Spinal cord (tissue), 9 donors: ENCODE measurements at regions not wholly inside any gene's neighbourhood (a gene's known extent, or its start where the extent isn't known, plus 50 kb on each side); places are given as distances from the start of the nearest gene placed in this dataset.
"Not testable (repeated sequence)": the region's sequence is repeated elsewhere in the genome, so short reads cannot be mapped to it uniquely, and the experiment has no call there.

Experiments used
- DNase-seq, 6 donors: peaks; one replicate each; pipeline versions ENCODE4 v3.0.0 to v3.0.0-alpha.2; 2013 to 2015; ENCODE audit warnings: low spot score in 6 of 6, low read depth in 4 of 6
- H3K27ac ChIP-seq: one replicate; pipeline ENCODE4 v1.5.1; 2013; ENCODE audit warnings: low read depth, low read length, control low read depth
- H3K27me3 ChIP-seq: one replicate; pipeline ENCODE4 v1.6.1; 2013; ENCODE audit warnings: low read length; ENCODE audit not compliant: control insufficient read depth, insufficient read depth
- H3K36me3 ChIP-seq: one replicate; pipeline ENCODE4 v1.6.1; 2013; ENCODE audit warnings: low read length; ENCODE audit not compliant: control insufficient read depth, insufficient read depth
- H3K4me1 ChIP-seq: one replicate; pipeline ENCODE4 v1.6.1; 2013; ENCODE audit warnings: low read length; ENCODE audit not compliant: control insufficient read depth, insufficient read depth
- H3K4me3 ChIP-seq: one replicate; pipeline ENCODE4 v1.5.1; 2013; ENCODE audit warnings: low read depth, low read length, control low read depth
- H3K9me3 ChIP-seq: one replicate; pipeline ENCODE4 v1.6.1; 2013; ENCODE audit warnings: low read length; ENCODE audit not compliant: control insufficient read depth, insufficient read depth
- WGBS: methylation state at CpG from one replicate; pipeline ENCODE4 v1.1.5; 2013; ENCODE audit warnings: missing lambda C conversion rate; ENCODE audit not compliant: insufficient coverage; 5-methylcytosine and 5-hydroxymethylcytosine counted together
- donor health status: healthy.

GRCh38 chr2:142629193-142629592, 248.3 kb upstream of the KYNU start:
- no peak for DNase-seq
- no peaks in the 10 kb centered on the region for H3K4me1 ChIP-seq
- H3K27me3 ChIP-seq: no peaks in the 10 kb centered on the region
- no CpG with 5 or more reads among the region's 1 CpG for WGBS
- H3K36me3 ChIP-seq: no peaks in the 10 kb centered on the region
- no peaks in the 10 kb centered on the region for H3K9me3 ChIP-seq
- no peak overlapping the region for H3K4me3 ChIP-seq
- H3K27ac ChIP-seq: no peak overlapping the region

- no peaks in the 10 kb centered on the region for H3K36me3 ChIP-seq
- no CpG with 5 or more reads among the region's 2 CpGs for WGBS
- no peaks in the 10 kb centered on the region for H3K27me3 ChIP-seq
- H3K27ac ChIP-seq: no peak overlapping the region
- no peaks in the 10 kb centered on the region for H3K4me1 ChIP-seq
- no peaks in the 10 kb centered on the region for H3K9me3 ChIP-seq
- no peak overlapping the region for H3K4me3 ChIP-seq
- no peak for DNase-seq
Measured at GRCh38 chr2:142621287-142621686, 256.2 kb upstream of the KYNU start.

GRCh38 chr2:142617461-142617860, 260.0 kb upstream of the KYNU start:
- Histone ChIP-seq H3K27me3 (no peaks in the 10 kb centered on the region), H3K4me3 (no peak overlapping the region), H3K27ac (no peak overlapping the region), H3K4me1 (no peaks in the 10 kb centered on the region), H3K9me3 (no peaks in the 10 kb centered on the region), H3K36me3 (no peaks in the 10 kb centered on the region)
- WGBS: no CpG with 5 or more reads among the region's 1 CpG
- no peak for DNase-seq

GRCh38 chr2:142615876-142616275, 261.6 kb upstream of the KYNU start:
- Histone ChIP-seq H3K9me3 (no peaks in the 10 kb centered on the region), H3K36me3 (no peaks in the 10 kb centered on the region), H3K27me3 (no peaks in the 10 kb centered on the region), H3K27ac (no peak overlapping the region), H3K4me1 (no peaks in the 10 kb centered on the region), H3K4me3 (no peak overlapping the region)
- no peak for DNase-seq
- WGBS: 91% methylated on average over 7 of the region's 9 CpGs

GRCh38 chr2:142613193-142613592, 264.3 kb upstream of the KYNU start:
- not testable (repeated sequence) for H3K4me1 ChIP-seq, DNase-seq
- 81% methylated on average over 3 of the region's 17 CpGs for WGBS

GRCh38 chr2:142605421-142605820, 272.0 kb upstream of the KYNU start:
- Histone ChIP-seq H3K27ac (no peak overlapping the region), H3K4me3 (no peak overlapping the region), H3K4me1 (no peaks in the 10 kb centered on the region), H3K9me3 (no peaks in the 10 kb centered on the region), H3K36me3 (no peaks in the 10 kb centered on the region), H3K27me3 (no peaks in the 10 kb centered on the region)
- DNase-seq: no peak
- 18% methylated on average over 2 of the region's 4 CpGs for WGBS

More at GRCh38 chr2:142613193-142613592, 264.3 kb upstream of the KYNU start:
- not testable (repeated sequence) for H3K9me3 ChIP-seq, H3K36me3 ChIP-seq, H3K27ac ChIP-seq, H3K27me3 ChIP-seq, H3K4me3 ChIP-seq

GRCh38 chr2:142603759-142604158, 273.7 kb upstream of the KYNU start:
- no peaks in the 10 kb centered on the region for H3K36me3 ChIP-seq
- no peaks in the 10 kb centered on the region for H3K27me3 ChIP-seq
- H3K9me3 ChIP-seq: no peaks in the 10 kb centered on the region
- no peaks in the 10 kb centered on the region for H3K4me1 ChIP-seq
- peak in 5 of 6 donors; percentile 13 to 79 (median 19) for DNase-seq
- H3K4me3 ChIP-seq: no peak overlapping the region
- no CpG with 5 or more reads among the region's 1 CpG for WGBS
- H3K27ac ChIP-seq: no peak overlapping the region

- H3K4me3 ChIP-seq: no peak overlapping the region
- H3K27me3 ChIP-seq: no peaks in the 10 kb centered on the region
- DNase-seq: no peak
Measured at GRCh38 chr2:142602418-142602989, 275.0 kb upstream of the KYNU start.

GRCh38 chr2:142601794-142602193, 275.7 kb upstream of the KYNU start:
- no peaks in the 10 kb centered on the region for H3K4me1 ChIP-seq
- no peak overlapping the region for H3K4me3 ChIP-seq
- WGBS: 89% methylated on average over 6 of the region's 7 CpGs
- DNase-seq: no peak
- H3K27me3 ChIP-seq: no peaks in the 10 kb centered on the region
- H3K27ac ChIP-seq: no peak overlapping the region
- no peaks in the 10 kb centered on the region for H3K36me3 ChIP-seq
- H3K9me3 ChIP-seq: no peaks in the 10 kb centered on the region

More at GRCh38 chr2:142602418-142602989, 275.0 kb upstream of the KYNU start:
- H3K27ac ChIP-seq: no peak overlapping the region
- H3K36me3 ChIP-seq: no peaks in the 10 kb centered on the region
- no peaks in the 10 kb centered on the region for H3K4me1 ChIP-seq
- H3K9me3 ChIP-seq: no peaks in the 10 kb centered on the region

- Histone ChIP-seq H3K4me3 (no peak overlapping the region), H3K4me1 (no peaks in the 10 kb centered on the region), H3K27me3 (no peaks in the 10 kb centered on the region), H3K9me3 (no peaks in the 10 kb centered on the region), H3K36me3 (no peaks in the 10 kb centered on the region), H3K27ac (no peak overlapping the region)
- no peak for DNase-seq
Measured at GRCh38 chr2:142599504-142599903, 278.0 kb upstream of the KYNU start.
